ENCODE measurements at regions not wholly inside any gene's neighbourhood (a gene's known extent, or its start where the extent isn't known, plus 50 kb on each side); places are given as distances from the start of the nearest gene placed in this dataset.

DNA sequence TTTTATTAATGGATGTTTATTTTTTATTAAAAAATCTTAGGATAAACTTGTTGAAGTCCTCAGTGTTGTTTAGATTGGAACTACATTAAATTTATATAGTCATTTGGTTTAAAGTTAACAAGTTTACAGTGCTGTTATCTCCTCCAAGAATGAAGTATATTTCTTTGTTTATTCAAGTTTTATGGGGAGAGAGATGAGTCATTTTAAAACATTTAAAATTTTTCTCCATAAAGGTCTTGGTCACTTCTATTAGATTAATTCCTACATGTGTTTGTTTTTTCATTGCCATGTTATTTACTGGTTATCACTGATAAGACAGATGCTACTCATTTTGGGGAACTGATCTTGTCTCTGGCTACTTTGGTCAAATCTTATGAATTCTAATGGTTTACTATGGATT lies 429.6 kb downstream of the METTL15 start:
- POLR2A ChIA-PET = no interaction called here
- no peaks in the 10 kb centered on the region for H3K9me3 Mint-ChIP-seq
- intact Hi-C loops (cut with micrococcal nuclease) = no loop called here
- ATAC-seq (no peak), DNase-seq (no peak)
- peaks cover 7% of the 10 kb centered on the region for H3K27me3 Mint-ChIP-seq
- H3K4me1 Mint-ChIP-seq (ENCODE audit: low read depth) = no peaks in the 10 kb centered on the region
- TF ChIP-seq, protein P1, sequence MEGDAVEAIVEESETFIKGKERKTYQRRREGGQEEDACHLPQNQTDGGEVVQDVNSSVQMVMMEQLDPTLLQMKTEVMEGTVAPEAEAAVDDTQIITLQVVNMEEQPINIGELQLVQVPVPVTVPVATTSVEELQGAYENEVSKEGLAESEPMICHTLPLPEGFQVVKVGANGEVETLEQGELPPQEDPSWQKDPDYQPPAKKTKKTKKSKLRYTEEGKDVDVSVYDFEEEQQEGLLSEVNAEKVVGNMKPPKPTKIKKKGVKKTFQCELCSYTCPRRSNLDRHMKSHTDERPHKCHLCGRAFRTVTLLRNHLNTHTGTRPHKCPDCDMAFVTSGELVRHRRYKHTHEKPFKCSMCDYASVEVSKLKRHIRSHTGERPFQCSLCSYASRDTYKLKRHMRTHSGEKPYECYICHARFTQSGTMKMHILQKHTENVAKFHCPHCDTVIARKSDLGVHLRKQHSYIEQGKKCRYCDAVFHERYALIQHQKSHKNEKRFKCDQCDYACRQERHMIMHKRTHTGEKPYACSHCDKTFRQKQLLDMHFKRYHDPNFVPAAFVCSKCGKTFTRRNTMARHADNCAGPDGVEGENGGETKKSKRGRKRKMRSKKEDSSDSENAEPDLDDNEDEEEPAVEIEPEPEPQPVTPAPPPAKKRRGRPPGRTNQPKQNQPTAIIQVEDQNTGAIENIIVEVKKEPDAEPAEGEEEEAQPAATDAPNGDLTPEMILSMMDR (IDR thresholded peaks at IDR 0.05) = no peak
- no peak overlapping the region for H3K4me3 Mint-ChIP-seq
- H3K36me3 Mint-ChIP-seq (ENCODE audit: low read depth) = no peaks in the 10 kb centered on the region
- CTCF ChIA-PET = no interaction called here
- H3K27ac Mint-ChIP-seq = no peak overlapping the region

DNA sequence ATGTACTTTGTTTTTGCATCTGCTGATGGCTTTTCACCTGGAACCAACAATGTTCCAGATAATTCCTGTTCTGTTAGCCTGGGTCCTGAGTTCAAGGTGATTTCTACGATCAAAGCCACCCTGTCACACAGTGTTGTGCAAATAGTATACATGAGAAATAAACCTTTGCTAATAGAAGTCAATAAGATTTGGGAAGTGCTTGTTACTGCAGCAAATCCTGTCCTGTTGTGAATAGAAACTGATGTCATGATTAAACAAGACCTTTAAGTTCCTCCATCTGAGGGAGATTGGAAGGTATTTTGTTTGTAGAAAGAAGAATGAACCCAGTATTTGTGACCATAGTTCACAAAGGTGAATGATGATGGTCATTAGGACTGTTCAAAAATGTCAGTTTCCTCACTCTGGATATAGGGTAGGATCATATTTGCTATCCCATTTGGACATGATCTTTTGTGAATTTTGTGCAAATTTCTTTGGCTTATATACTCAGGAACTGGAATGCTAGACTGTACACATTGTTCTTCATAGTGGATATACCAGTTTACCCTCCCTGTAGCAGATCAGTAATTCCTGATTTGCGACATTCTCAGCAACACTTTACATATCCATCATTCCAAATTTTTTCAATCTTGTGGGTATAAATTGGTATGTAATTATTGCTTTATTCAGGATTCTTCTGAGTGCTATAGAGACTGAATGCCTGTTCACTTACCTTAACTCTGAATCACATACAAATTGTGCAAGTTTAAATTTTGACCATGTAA lies 428.5 kb downstream of the METTL15 start:
- POLR2A ChIA-PET = no interaction called here
- Mint-ChIP-seq H3K36me3 (ENCODE audit: low read depth) (no peaks in the 10 kb centered on the region), H3K4me3 (no peak overlapping the region), H3K9me3 (no peaks in the 10 kb centered on the region), H3K27ac (no peak overlapping the region), H3K27me3 (peaks cover 7% of the 10 kb centered on the region), H3K4me1 (ENCODE audit: low read depth) (no peaks in the 10 kb centered on the region)
- TF ChIP-seq, protein P1 (IDR thresholded peaks at IDR 0.05) = no peak
- CTCF ChIA-PET = no interaction called here
- DNase-seq = no peak
- intact Hi-C loops (cut with micrococcal nuclease) = no loop called here
- no peak for ATAC-seq

DNA sequence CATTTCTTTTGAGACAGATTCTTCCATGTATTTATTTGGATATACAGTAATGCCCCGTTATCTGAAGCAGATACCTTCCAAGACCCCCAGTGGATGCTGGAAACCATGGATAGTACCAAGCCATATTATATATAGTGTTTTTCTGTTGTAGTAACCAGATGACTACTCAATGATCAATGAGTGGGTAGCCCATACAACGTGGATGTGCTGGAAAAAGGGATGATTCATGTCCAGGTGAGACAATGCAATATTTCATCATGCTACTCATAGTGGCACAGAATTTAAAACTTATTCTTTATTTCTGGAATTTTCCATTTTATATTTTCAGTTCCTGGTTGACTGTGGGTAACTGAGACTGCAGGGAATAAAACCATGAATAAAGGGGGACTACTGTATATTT lies 427.5 kb downstream of the METTL15 start:
- TF ChIP-seq, protein P1 (IDR thresholded peaks at IDR 0.05) = no peak
- ChIA-PET CTCF (no interaction called here), POLR2A (no interaction called here)
- DNase-seq (no peak), ATAC-seq (no peak)
- H3K4me3 Mint-ChIP-seq = no peak overlapping the region
- H3K4me1 Mint-ChIP-seq (ENCODE audit: low read depth) = no peaks in the 10 kb centered on the region
- intact Hi-C loops (cut with micrococcal nuclease) = no loop called here
- H3K27me3 Mint-ChIP-seq = peaks cover 5% of the 10 kb centered on the region
- H3K36me3 Mint-ChIP-seq (ENCODE audit: low read depth) = no peaks in the 10 kb centered on the region
- H3K9me3 Mint-ChIP-seq = no peaks in the 10 kb centered on the region
- H3K27ac Mint-ChIP-seq = no peak overlapping the region

- peaks cover 10% of the 10 kb centered on the region for H3K9me3 Mint-ChIP-seq
- TF ChIP-seq, protein P1 (IDR thresholded peaks at IDR 0.05) = peak; percentile 29
- no peaks in the 10 kb centered on the region for H3K4me1 Mint-ChIP-seq (ENCODE audit: low read depth)
- intact Hi-C loops (cut with micrococcal nuclease) = no loop called here
- no peaks in the 10 kb centered on the region for H3K36me3 Mint-ChIP-seq (ENCODE audit: low read depth)
- DNase-seq (no peak), ATAC-seq (no peak)
- H3K27me3 Mint-ChIP-seq = no peaks in the 10 kb centered on the region
- no peak overlapping the region for H3K27ac Mint-ChIP-seq
- POLR2A ChIA-PET = no interaction called here
- no peak overlapping the region for H3K4me3 Mint-ChIP-seq
- CTCF ChIA-PET = interaction anchor here (1.5 to 4.7 kb wide), 3 partner anchors 830 to 835 kb away, joined by 4 to 49 read pairs (median 4); partner anchors contain the start of gene BDNF
These were observed 421.6 kb downstream of the METTL15 start for GRCh38 chr11:28529540-28530410.

- peaks cover 3% of the 10 kb centered on the region for H3K36me3 Mint-ChIP-seq (ENCODE audit: low read depth)
- no peak overlapping the region for H3K27ac Mint-ChIP-seq
- TF ChIP-seq, protein P1 (IDR thresholded peaks at IDR 0.05) = no peak
- intact Hi-C loops (cut with micrococcal nuclease) = no loop called here
- POLR2A ChIA-PET = no interaction called here
- H3K9me3 Mint-ChIP-seq = peaks cover 15% of the 10 kb centered on the region
- no peaks in the 10 kb centered on the region for H3K4me1 Mint-ChIP-seq (ENCODE audit: low read depth)
- CTCF ChIA-PET = interaction anchor here (1.5 to 4.7 kb wide), 2 partner anchors 829 to 832 kb away, joined by 4 to 49 read pairs; partner anchors contain the start of gene BDNF
- H3K27me3 Mint-ChIP-seq = no peaks in the 10 kb centered on the region
- DNase-seq (no peak), ATAC-seq (no peak)
- H3K4me3 Mint-ChIP-seq = no peak overlapping the region
These were observed 420.9 kb downstream of the METTL15 start for GRCh38 chr11:28529046-28529445.

Data from activated CD8-positive, alpha-beta T cell treated with anti-CD3 and anti-CD28 coated beads for 36 hours (primary cell).